Stomach (tissue), 8 donors: ENCODE measurements at regions not wholly inside any gene's neighbourhood (a gene's known extent, or its start where the extent isn't known, plus 50 kb on each side); places are given as distances from the start of the nearest gene placed in this dataset.

Experiments used
- DNase-seq, 2 donors: peaks; one replicate each; pipeline versions ENCODE4 v3.0.0 to v3.0.0-alpha.2; 2013 to 2019
- H3K27ac ChIP-seq, 5 donors: fragments of 200-600 bp in 4 of 5; sonication (generic) in 4 of 5; one replicate each; pipeline ENCODE4 v1.5.1; 2013 to 2019; ENCODE audit warnings: mild to moderate bottlenecking in 1 of 5, moderate library complexity in 1 of 5
- H3K27me3 ChIP-seq, 3 donors: fragments of 200-600 bp; sonication (generic); one replicate each; pipeline ENCODE4 v1.5.1; 2017 to 2019; ENCODE audit warnings: mixed run types in 1 of 3
- H3K36me3 ChIP-seq, 4 donors: fragments of 200-600 bp; sonication (generic); 1 replicate in 3 of 4; 2 replicates in 1 of 4; pipeline ENCODE4 v1.5.1; 2016 to 2019
- H3K4me1 ChIP-seq, 4 donors: fragments of 200-600 bp; sonication (generic); one replicate each; pipeline ENCODE4 v1.5.1; 2016 to 2019
- H3K4me3 ChIP-seq, 4 donors: fragments of 200-600 bp; sonication (generic) in 3 of 4; one replicate each; pipeline ENCODE4 v1.5.1; 2016 to 2019; ENCODE audit warnings: mild to moderate bottlenecking in 1 of 4
- H3K9me3 ChIP-seq, 4 donors: fragments of 200-600 bp; sonication (generic); one replicate each; pipeline ENCODE4 v1.5.1; 2016 to 2019
- EP300 ChIP-seq: sonication (generic); formaldehyde crosslinking; IDR thresholded peaks from one replicate; pipeline ENCODE4 v1.6.1; 2017; ENCODE audit warnings: antibody characterized with exemption
- POLR2A ChIP-seq, 4 donors: fragments of 450-650 bp; IDR thresholded peaks; one replicate each; pipeline ENCODE4 v1.6.1; 2016; ENCODE audit warnings: antibody characterized with exemption in 4 of 4, control low read depth in 2 of 4, mild to moderate bottlenecking in 1 of 4, moderate library complexity in 1 of 4
- POLR2AphosphoS5 ChIP-seq, 3 donors: sonication (generic); formaldehyde crosslinking; IDR thresholded peaks; one replicate each; pipeline ENCODE4 v1.6.1; 2016; ENCODE audit warnings: antibody characterized with exemption in 3 of 3
- WGBS, 5 donors: extraction: QIAGEN DNeasy Blood & Tissue Kit in 3 of 5; methylation state at CpG; one replicate each; pipeline versions ENCODE4 v1.1.5 to v1.1.7; 2013 to 2018; 5-methylcytosine and 5-hydroxymethylcytosine counted together
- intact Hi-C: fragments of 100-400 bp; cut with DNase I; formaldehyde crosslinking; loops from one replicate; pipeline ENCODE4 v1.15.1; 2023; ENCODE audit warnings: low total_unique reads
- TF ChIP-seq, protein P1 (sequence below), 7 experiments: fragments of 450-650 bp in 4 of 7; fragments of 200-600 bp in 3 of 7; sonication (generic) in 3 of 7; IDR thresholded peaks; one replicate each; pipeline ENCODE4 v1.5.1; 2016 to 2019; ENCODE audit warnings: antibody characterized with exemption in 7 of 7, control low read depth in 2 of 7, mild to moderate bottlenecking in 1 of 7
- donor health status: healthy with polysubstance abuse.
- donor health status: Bipolar disorder and iron deficiency.
- donor health status: healthy.

DNA sequence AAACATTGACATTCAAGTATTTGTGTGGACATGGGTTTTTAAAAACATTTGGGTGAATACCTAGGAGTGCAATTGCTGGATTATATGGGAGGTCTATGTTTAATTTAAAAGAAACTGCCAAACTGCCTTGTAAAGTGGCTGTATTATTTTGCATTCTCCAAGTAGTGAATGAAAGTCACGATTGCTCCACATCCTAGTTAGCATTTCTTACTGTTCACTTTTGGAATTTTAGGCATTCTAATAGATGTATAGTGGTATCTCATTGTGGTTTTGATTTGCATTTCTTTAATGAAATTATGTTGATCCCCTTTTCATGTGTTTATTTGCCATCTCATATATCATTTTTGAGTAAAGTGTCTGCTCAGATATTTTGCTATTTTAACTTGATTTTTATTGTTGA, 159.5 kb downstream of the FOXG1 start:
- Histone ChIP-seq H3K36me3 (no peaks in the 10 kb centered on the region), H3K9me3 (peaks cover 0 to 4% (median 0%) of the 10 kb centered on the region in 4 donors), H3K27me3 (no peaks in the 10 kb centered on the region), H3K4me3 (no peak overlapping the region), H3K4me1 (no peaks in the 10 kb centered on the region), H3K27ac (no peak overlapping the region)
- no peak for TF ChIP-seq EP300
- no peak for TF ChIP-seq POLR2A (IDR thresholded peaks at IDR 0.05)
- TF ChIP-seq POLR2AphosphoS5 (IDR thresholded peaks at IDR 0.05): no peak
- TF ChIP-seq, protein P1, sequence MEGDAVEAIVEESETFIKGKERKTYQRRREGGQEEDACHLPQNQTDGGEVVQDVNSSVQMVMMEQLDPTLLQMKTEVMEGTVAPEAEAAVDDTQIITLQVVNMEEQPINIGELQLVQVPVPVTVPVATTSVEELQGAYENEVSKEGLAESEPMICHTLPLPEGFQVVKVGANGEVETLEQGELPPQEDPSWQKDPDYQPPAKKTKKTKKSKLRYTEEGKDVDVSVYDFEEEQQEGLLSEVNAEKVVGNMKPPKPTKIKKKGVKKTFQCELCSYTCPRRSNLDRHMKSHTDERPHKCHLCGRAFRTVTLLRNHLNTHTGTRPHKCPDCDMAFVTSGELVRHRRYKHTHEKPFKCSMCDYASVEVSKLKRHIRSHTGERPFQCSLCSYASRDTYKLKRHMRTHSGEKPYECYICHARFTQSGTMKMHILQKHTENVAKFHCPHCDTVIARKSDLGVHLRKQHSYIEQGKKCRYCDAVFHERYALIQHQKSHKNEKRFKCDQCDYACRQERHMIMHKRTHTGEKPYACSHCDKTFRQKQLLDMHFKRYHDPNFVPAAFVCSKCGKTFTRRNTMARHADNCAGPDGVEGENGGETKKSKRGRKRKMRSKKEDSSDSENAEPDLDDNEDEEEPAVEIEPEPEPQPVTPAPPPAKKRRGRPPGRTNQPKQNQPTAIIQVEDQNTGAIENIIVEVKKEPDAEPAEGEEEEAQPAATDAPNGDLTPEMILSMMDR (IDR thresholded peaks at IDR 0.05): no peak
- 29 to 50% (median 37%) methylated on average over 1 of the region's 1 CpG for WGBS, 5 donors
- intact Hi-C loops: no loop called here
- DNase-seq: no peak

DNA sequence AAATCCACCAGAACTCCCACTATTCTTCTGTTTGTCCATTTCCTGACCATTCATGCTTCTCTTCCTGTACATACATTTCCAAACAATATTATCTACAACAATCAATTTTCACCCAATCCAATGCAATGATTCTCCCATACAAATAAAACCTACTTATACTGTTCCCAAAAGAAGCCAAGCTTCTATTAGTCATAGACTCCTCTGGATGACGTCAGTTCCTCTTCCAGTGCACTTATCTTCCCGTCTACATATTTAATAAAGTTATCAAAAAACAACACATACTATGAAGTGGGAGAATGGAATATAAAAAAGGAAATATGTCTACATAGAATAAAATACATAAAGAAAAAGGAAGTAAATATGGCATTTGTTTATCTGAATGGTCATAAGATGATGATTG, 165.4 kb downstream of the FOXG1 start:
- H3K27me3 ChIP-seq: no peaks in the 10 kb centered on the region
- no peaks in the 10 kb centered on the region for H3K4me1 ChIP-seq
- DNase-seq: no peak
- no peak for TF ChIP-seq POLR2A (IDR thresholded peaks at IDR 0.05)
- TF ChIP-seq POLR2AphosphoS5 (IDR thresholded peaks at IDR 0.05): no peak
- H3K9me3 ChIP-seq: peaks cover 0 to 12% (median 4%) of the 10 kb centered on the region in 4 donors
- H3K4me3 ChIP-seq: no peak overlapping the region
- intact Hi-C loops: no loop called here
- no peak overlapping the region for H3K27ac ChIP-seq
- WGBS, 5 donors: 56 to 70% (median 58%) methylated on average over 2 of the region's 2 CpGs
- H3K36me3 ChIP-seq: no peaks in the 10 kb centered on the region

DNA sequence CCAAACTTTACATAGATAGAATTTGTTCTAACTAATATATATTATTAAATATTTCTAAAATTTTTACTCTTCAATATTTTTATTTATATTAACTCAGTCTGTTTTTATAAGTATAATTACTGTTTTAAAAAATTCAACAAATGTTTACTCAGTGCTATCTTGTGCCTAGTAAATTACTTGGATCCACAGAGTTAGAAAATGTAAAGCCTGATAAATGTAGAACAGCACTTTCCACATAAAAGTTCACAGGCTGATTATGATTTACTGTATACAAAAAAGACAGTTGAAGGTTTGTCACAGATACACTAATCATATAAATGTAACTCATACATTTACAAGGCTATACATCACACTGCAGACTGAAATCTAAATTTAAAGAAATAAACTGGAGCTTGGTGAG, 170.0 kb downstream of the FOXG1 start:
- no peaks in the 10 kb centered on the region for H3K36me3 ChIP-seq
- H3K4me3 ChIP-seq: no peak overlapping the region
- no peaks in the 10 kb centered on the region for H3K27me3 ChIP-seq
- no peak overlapping the region for H3K27ac ChIP-seq
- intact Hi-C loops: no loop called here
- TF ChIP-seq POLR2AphosphoS5 (IDR thresholded peaks at IDR 0.05) (no peak), POLR2A (IDR thresholded peaks at IDR 0.05) (no peak), EP300 (no peak)
- TF ChIP-seq, protein P1 (IDR thresholded peaks at IDR 0.05): no peak
- H3K9me3 ChIP-seq: peaks cover 0 to 18% (median 9%) of the 10 kb centered on the region in 4 donors
- no peak for DNase-seq
- H3K4me1 ChIP-seq: no peaks in the 10 kb centered on the region

DNA sequence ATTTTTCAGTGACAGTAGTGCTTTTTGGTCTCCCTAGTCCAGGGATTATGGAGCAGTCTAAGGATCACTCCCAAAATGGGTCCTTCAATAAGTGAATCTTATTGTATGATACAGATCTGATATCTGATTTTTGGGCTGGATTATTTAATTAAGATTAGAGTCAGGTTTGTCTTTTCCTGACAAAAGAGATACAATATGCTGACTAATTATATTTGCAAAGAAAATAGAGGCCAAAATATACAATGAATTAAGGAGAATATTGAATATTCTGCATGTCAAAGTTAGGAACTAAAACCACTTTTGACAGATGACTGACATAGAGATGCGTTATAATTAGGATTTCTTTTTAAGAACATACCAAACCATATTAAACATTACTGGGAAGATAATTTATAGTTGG, 175.2 kb downstream of the FOXG1 start:
- intact Hi-C loops: no loop called here
- WGBS, 5 donors: 88 to 96% (median 94%) methylated on average over 1 of the region's 1 CpG
- H3K9me3 ChIP-seq: peaks cover 0 to 11% (median 3%) of the 10 kb centered on the region in 4 donors
- H3K27ac ChIP-seq: no peak overlapping the region
- H3K27me3 ChIP-seq: no peaks in the 10 kb centered on the region
- no peaks in the 10 kb centered on the region for H3K4me1 ChIP-seq
- H3K36me3 ChIP-seq: no peaks in the 10 kb centered on the region
- no peak for DNase-seq
- no peak for TF ChIP-seq POLR2AphosphoS5 (IDR thresholded peaks at IDR 0.05)
- no peak for TF ChIP-seq POLR2A (IDR thresholded peaks at IDR 0.05)
- TF ChIP-seq, protein P1 (IDR thresholded peaks at IDR 0.05): no peak
- TF ChIP-seq EP300: no peak
- no peak overlapping the region for H3K4me3 ChIP-seq

DNA sequence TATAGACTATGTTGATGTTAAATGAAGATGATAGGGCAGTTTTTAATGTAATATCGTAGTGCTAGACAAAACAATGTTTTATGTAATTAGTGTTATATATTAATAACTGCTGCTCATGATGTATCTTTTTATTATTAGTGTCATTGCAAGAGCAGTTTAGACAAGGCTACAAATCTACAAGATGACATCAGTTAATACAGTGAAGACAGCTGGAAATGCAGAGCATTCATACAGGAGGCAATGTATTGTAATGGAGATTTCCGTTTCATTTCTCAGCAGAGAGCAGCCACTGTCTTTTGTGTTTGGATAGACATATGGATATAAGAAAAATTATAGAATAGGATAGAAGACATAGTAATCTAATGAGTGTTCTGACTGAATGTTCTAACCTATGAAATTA, 178.0 kb downstream of the FOXG1 start:
- TF ChIP-seq POLR2A (IDR thresholded peaks at IDR 0.05): no peak
- TF ChIP-seq EP300: no peak
- TF ChIP-seq POLR2AphosphoS5 (IDR thresholded peaks at IDR 0.05): no peak
- TF ChIP-seq, protein P1 (IDR thresholded peaks at IDR 0.05): no peak
- DNase-seq: no peak
- Histone ChIP-seq H3K36me3 (no peaks in the 10 kb centered on the region), H3K9me3 (peaks cover 0 to 19% (median 3%) of the 10 kb centered on the region in 4 donors), H3K27me3 (no peaks in the 10 kb centered on the region), H3K4me3 (no peak overlapping the region), H3K4me1 (no peaks in the 10 kb centered on the region), H3K27ac (no peak overlapping the region)
- WGBS, 5 donors: 70 to 90% (median 86%) methylated on average over 2 of the region's 2 CpGs
- intact Hi-C loops: no loop called here
